NCI-H2196 (cell line): ENCODE measurements at regions not wholly inside any gene's neighbourhood (a gene's known extent, or its start where the extent isn't known, plus 50 kb on each side); places are given as distances from the start of the nearest gene placed in this dataset.
"Not testable (repeated sequence)": the region's sequence is repeated elsewhere in the genome, so short reads cannot be mapped to it uniquely, and the experiment has no call there.

Experiments
- DNase-seq: peaks from one replicate; lab custom pipeline; 2025; ENCODE audit not compliant: unreplicated experiment; lab: John Stamatoyannopoulos, UW

DNA sequence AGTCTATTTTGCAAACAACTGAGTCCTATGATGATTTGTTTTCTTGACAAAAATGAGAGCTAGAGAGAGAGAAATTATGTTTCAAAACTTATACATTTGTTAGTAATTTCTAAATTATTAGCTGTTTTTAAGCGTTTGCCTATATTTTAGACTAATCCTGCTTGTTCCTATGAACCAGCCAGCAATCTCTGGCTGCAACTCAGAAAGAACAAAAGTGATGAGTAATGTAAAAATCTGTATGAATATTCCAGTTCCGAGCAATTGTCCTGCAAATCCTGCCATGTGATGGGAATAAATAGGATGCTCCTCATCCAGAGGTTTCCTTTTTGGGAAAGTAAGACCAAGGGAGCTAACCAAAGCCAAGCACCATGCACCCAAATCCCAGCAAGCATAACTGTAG is 228.3 kb upstream of the GBE1 start:
- DNase-seq: no peak

DNA sequence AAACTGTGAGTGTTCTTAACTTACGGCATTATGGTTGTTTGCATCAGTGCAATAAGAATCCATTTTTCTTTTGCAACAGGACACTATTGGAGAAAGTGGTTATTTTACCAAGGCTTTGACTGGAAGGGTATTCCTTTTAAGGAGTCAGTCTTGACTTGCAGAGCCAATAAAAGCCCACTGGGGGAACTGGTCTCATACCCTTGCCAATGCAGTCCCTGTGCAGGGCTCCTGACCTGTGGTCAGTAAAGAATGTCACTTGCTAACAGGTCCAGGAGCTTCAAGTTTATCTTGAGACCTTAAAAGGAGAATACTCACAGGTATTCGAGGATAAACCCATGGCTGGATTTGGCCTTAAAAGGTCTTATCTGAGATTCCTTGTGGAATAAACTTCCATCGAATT is 227.8 kb upstream of the GBE1 start:
- no peak for DNase-seq

DNA sequence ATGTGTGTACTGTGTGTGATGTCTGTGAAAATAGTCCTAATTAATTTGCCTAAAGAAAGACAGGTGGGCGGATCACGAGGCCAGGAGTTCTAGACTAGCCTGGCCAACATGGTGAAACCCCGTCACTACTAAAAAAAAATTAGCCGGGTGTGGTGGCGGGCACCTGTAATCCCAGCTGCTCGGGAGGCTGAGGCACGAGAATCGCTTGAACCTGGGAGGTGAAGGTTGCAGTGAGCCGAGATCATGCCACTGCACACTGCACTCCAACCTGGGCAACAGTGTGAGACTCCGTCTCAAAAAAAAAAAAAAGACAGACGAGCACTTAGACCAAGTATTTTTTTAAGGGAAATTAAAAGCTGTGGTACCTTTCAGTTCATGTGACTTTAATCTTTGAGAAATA is 226.0 kb upstream of the GBE1 start:
- DNase-seq: not testable (repeated sequence)

DNA sequence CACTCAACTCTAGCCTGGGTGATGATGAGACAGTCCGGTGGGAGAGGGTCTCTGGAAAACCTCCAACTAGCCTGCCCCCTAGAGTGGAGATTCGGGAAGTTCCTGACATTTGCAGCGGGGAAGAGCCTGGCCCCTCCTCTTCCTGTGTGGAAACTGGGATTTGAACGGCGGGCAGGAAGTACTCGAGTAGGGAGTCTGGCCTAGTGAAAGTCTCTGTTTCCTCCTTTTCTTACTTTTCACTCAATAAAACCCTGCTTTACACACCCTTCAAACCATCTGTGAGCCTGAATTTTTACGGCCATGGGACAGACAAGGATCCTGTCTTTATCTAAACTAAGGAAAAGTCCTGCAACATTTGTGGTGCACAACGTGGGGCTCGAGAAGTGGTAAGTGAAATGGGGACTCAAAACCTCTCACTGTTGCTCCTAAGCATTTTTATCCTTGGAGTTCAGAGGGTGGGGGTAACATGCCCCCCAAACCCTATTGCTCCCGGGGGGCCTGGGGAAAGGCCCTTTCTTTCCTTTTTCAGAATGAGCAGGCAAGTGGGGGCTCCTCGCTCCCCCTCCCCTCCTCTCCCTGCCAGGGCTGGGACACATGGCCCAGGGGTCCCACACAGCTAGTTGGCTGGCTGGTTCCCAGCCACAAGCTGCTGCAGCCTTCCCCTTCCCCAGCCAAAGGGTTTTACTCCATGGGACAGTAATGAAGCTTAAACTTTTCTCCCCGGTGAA is 224.7 kb upstream of the GBE1 start:
- DNase-seq: no peak

DNA sequence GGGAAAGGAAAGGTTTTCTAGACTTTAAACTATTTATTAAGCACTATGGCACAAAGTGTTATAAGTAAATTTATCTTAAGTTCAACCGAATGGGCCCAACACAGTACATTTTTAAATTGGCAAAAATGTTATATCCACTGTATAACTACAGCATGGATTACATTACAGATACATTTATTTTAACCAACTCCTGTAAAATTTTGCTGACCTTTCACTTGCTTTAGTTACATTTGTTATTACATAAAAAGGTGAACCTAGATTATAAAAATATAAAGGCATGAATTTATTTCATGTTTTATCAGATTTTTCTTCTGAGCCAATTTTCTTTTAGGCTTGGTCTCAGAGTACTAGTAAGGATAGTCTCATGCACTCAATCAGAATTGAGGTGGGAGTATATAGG is 221.9 kb upstream of the GBE1 start:
- DNase-seq: no peak

DNA sequence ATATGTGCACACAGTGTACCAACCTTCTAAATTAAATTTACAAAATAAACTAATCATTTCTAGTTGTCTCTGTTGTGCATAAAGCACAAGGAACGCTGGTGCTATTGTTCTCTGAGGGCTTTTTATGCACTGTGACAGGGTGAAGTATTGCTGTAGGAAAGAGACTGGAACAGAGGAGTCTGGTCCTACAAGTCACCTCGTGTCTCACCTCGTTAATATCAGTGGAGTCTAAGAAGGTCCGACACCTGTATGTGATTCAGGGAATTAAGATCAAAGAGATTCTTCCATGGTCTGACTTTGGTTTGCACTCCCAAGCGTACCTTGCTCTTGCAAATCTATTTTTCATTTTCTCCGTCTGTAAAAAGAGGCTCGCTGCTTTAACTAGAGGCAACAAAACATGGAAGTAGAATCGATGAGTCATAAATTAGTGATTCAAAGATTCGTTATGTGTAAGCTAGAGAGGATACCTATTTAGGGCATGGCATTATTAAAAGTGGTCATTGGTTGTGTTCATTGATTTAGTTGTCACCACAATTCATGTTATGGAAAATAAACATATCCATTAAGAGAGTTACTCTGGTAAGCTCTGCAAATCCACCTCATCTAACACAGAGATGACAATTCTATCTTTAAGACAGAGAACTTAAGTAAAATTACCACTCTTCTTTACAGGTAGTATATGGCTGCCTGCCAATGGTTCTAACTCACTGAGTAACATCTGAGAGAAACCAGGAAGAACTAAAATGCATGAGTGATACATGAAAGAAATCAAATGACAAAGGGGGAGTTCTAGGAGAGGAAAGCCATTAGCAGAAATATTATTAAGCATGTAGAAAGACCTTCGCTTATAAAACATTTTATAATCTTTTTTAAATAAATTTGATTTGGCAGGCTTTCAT is 219.4 kb upstream of the GBE1 start:
- DNase-seq: no peak

DNA sequence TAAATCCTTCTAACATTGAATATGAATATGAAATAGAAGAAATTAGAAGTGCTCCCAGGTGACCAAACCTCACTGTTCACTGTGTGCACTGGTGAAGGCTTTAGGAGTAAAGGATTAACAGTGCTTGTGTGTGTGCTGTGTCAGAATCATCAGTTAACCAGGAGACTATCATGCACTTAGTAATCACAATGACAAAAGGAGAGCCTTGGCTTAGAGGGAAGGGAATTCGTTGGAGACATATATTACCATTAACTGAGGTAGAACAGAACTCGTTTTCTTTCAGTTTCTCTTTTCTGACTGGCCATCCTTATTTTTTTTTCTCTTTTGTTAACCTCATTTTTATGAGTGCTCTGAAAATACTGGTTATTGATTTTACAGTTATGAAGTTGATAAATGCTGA is 213.3 kb upstream of the GBE1 start:
- DNase-seq: no peak

DNA sequence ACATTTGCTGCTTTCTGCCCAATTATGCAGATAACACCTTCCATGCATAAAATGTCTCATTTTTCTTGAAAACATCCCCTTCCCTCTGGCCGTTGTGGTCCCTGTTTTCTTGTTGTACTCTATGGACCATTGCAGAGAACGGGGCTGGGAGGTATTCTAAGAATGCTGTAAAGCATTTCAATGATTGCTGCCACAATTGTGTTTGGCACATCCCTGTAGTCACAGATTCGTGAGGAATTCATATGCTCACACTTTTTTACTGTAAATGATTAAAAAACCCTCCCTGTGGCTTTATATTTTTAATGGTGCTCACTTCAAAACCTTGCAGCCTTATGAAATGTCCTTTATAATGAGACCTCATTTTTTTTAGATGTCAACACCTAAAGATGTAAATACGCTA is 207.2 kb upstream of the GBE1 start:
- no peak for DNase-seq

DNA sequence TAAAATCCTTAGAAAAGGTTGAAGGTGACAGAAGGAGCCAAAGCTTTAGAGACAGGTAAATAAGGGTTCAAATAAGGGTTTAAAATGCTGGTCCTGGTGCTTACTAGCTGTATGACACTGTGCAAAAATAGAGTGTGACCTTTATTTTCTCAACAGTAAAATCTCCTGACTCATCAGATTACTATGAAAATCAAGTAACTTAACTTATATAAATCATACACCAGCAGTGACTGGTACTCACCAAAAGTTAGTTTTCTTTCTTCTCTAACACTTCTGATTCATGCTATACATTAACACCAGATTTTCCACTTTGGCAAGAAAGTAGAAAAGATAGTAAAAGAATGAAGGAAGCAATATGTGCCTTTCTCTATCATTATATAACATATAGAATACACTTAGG is 205.9 kb upstream of the GBE1 start:
- DNase-seq: no peak

DNA sequence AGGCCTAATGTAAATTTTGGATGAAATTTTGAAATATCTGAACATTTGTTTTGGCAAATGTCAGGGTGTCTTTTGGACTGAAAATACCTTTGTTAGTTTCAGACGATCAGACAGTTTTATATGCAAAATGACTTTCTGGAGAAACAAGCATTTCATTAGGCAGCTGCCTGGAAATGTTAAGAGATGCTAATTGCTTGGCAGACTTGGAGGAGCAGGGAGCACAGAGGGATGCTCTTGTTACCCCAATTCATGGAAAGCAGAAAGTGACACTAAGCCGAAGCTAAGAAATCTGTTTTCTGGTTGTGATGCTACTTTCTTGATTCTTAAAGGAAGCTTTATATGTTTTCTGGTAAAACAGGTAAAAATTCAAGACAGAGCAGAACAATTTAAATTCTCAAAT is 204.3 kb upstream of the GBE1 start:
- no peak for DNase-seq

DNA sequence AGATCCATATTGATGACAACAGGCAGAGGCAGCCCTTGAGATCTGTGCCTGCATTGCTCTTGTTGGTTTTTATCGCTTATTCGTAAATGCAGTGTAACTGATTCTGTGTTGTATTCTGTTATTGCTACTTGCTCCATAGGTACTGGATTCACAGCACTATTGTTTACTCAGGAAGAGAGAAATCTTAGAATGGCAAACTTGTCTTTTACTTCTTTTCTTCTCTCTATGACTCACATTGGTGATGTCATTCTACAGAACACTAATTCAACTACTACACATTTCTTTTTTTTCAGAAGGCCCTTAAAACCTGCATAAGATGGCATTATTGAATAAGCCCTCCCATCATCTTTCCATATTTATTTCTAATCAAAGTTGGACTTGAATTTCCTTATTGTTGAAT is 201.0 kb upstream of the GBE1 start:
- DNase-seq: no peak

DNA sequence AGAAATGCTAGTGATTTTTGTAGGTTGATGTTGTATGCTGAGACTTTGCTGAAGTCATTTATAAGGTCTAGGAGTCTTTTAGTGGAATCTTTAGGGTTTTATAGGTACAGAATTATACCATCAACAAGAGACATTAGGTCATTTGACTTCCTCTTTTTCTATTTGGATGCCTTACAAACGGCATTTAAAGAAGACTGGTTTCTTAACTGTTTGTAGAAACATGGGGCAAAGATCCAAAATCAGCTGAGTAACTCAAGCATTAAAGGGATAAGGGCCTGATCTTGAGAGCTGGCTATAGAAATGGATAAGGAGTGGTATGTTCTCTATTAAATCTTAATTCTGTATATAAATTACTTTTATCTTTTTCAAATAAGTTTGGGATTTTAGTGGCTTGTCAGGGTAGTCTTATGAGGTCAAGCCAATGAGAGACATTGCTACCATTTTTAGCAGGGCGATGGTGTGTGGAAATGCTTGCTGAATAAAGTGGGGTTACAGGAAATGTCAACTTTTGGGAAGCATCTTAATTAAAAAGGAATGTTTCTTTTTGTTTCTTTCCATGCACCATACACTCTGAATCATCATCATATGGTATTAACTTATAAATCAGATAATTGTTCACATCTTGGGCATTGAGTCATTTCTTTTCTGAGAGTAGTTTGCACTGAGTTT is 197.7 kb upstream of the GBE1 start:
- no peak for DNase-seq

DNA sequence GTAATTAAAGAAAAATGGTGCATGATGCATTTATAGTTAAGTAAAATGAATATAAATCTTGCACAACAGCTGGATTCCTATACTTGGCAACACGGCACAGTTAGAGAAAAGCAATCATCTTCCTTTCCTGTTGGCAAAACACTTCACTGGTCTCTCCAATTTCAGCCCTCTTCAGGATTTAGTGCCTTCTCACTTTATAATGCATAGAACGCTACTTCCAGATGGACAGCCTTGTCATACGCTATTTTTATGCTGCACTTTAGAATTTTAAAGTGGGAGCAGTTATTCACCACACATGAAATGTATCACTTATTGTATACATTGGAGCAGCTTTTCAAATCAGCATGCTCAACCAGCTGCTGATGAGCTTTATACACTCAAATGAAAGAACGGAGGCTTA is 194.4 kb upstream of the GBE1 start:
- DNase-seq: no peak

DNA sequence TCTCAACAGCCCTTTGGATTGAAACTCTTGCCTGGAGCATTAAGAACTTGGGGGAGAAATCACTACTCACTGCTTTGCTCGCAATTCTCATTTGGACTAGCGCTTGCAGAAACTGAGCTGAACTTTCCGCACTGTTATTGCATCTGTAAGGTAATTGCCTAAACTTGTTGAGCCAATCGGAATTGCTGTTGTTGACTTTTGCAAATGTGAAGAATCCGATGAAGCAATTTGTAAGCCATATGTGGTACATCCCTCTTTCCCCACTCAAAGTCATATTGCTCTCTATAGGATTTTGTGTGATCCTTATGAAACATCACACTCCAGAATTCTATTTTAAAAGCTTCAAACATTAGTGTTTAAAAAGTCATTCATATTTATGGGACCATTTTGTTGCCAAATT is 191.7 kb upstream of the GBE1 start:
- DNase-seq: no peak

DNA sequence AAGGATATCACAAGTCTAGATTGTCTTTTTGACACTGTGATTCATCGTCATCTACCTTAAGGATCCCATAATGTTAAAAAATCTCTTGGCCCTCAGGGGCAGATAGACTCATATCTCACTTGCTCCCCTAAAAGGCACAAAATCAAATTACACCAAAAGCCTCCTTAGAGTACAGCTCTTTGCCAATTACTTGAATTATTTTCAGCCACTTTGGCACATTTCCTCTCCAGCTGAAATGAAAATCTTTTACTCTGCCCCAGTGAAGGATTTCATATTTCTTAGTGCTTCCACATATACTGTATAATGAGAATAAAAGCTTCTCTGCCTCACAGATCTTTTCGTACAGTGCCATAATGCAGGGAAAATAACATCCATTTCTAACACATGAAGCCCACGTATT is 190.7 kb upstream of the GBE1 start:
- no peak for DNase-seq

DNA sequence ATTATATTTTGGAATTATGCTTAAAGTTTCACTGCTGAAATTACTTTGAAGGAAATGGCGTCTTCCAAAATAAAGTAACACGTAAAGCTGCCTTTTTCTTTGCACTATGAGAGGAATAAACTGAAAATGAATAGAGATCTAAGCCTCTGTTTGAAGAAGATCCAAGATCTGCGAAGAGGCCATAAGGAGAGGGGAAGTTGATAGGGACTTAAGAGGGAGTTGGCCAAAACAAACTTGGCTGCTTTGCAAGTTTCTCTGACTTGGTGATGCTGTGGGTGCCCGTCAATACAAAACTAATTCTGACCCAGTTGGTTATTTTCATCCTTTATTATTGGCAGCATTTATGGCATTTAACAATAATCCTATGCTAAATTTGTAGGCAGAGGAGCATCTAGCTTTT is 190.2 kb upstream of the GBE1 start:
- no peak for DNase-seq

DNA sequence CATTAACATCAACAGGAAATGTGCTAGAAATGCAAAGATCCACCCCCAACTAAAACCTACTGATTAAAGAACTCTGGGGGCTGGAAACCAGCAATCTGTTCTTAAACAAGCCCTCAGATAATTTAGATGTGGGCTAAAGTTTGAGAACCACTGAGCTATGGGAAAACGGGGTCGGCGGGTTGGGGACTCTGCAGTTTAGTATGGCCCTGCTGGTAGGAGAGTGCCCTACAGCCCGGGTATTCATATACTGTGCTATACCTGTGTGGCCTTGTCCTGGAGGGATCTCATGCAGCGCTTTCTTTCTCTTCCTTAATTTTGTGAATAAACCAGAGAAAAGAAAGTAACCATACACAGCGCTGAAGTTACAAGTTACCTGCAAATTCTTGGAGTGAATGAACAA is 189.7 kb upstream of the GBE1 start:
- no peak for DNase-seq

DNA sequence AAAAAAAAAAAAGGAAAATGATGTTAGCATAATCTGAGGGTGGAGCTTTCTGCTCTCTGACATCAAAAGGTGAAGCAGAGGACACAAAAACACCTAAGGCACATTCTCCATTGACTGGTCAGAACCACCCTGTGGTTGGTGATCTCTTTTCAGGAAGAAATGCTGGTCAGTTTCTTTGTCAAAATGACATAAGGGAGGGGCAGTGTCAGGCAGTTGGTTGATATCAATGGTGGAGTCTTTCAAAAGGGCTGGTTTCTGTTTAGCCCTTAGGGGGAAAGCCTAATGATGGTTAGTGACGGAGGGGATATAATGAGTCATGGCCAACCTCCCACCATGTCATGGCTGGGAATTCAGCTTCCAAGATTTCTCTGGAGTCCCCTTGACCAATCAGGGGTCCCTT is 185.9 kb upstream of the GBE1 start:
- no peak for DNase-seq

DNA sequence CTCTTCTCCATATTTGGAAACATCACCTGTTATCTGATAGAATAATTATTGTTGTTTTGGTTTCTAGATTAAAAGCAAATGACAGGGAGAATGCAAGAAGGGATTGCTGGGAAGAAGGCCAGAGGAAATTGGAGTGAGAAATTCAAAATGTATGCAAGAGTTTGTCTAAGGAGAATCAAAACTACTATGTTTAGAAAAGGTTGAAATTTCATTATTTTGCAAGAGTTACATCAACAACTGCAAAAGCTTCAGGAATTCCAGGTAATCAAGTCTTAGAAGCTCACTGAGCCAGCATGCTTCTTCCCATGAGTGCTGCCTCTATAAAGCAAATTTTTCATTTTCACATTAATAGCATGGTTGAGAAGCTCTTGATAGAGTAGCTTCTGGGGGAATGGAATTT is 177.2 kb upstream of the GBE1 start:
- no peak for DNase-seq

DNA sequence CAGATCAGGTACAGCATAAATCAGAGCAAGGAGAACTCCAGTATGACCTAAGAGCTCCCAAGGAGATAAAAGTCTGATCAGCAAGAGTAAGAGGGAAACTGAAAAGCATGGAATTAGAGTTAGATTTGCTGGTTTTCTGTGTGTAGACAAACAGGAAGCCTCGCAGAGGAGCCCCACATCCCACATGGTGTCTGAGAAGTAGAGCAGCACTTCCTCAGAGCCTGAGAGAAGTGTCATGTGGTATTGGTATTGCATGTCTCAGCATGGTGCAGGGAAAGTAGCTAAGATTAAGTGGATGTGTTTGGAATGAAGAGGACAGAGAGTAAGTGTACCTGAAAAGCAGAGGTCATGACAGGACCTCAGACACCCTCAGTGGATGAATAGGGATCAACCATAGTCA is 175.4 kb upstream of the GBE1 start:
- DNase-seq: no peak

DNA sequence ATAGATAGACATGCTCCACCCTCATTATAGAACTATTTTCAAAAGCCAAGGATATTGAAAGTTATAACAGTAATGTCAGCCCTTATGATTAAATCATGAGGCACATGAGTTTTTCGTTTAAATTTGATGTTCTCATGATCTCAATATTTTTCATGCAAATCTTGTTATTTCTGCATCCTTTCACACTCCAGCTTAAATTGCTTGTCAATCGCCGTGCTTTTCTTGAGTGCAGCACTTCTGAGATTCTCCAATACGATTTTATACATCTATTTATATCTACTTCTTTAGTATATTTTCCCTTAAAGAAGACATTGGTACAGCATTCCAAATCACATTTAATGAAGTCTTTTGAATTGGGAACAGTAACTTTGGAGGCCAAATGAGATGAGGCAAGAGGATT is 171.2 kb upstream of the GBE1 start:
- no peak for DNase-seq
